H1 (cell line): ENCODE measurements at regions not wholly inside any gene's neighbourhood (a gene's known extent, or its start where the extent isn't known, plus 50 kb on each side); places are given as distances from the start of the nearest gene placed in this dataset.
A peak's percentile ranks its signal among the peaks of the same experiment; 100 is the strongest.

ENCODE experiments used
- CTCF ChIA-PET: fragments of 300-600 bp; sonication (Branson Sonifier 250); formaldehyde crosslinking; loops from one replicate; lab custom pipeline; 2021; ENCODE audit not compliant: partially characterized antibody; lab: Charles Lee
- POLR2A ChIA-PET: fragments of 300-600 bp; sonication (Branson Sonifier 250); formaldehyde crosslinking; loops from one replicate; lab custom pipeline; 2021; ENCODE audit warnings: inconsistent platforms; ENCODE audit not compliant: partially characterized antibody; lab: Charles Lee
- DNase-seq, 2 experiments: peaks; one replicate each; pipeline versions ENCODE4 v3.0.0 to v3.0.0-alpha.2; 2010 to 2022; ENCODE audit warnings: low spot score in 2 of 2, low read depth in 1 of 2, mixed read lengths in 1 of 2
- FAIRE-seq: peaks from 2 replicates; lab custom pipeline; 2011; peaks lifted over from hg19 to GRCh38; lab: Jason Lieb, UNC
- H2AFZ ChIP-seq: 2 replicates; pipeline ENCODE4 v1.8.1; 2012; ENCODE audit warnings: low read length, inconsistent platforms
- H2AK5ac ChIP-seq: 2 replicates; pipeline ENCODE4 v1.6.1; 2013; ENCODE audit warnings: low read depth, low read length
- H2BK120ac ChIP-seq: replicated peaks from 2 replicates; pipeline ENCODE3; 2013; ENCODE audit warnings: low read depth, low read length, inconsistent platforms
- H2BK12ac ChIP-seq: 2 replicates; pipeline ENCODE4 v1.6.1; 2013; ENCODE audit warnings: low read depth, low read length
- H2BK15ac ChIP-seq: 2 replicates; pipeline ENCODE4 v1.6.1; 2013; ENCODE audit warnings: low read length
- H2BK20ac ChIP-seq: 2 replicates; pipeline ENCODE4 v1.6.1; 2013; ENCODE audit warnings: low read length
- H2BK5ac ChIP-seq: 2 replicates; pipeline ENCODE4 v1.6.1; 2013; ENCODE audit warnings: low read depth, low read length
- H3K14ac ChIP-seq: 2 replicates; pipeline ENCODE4 v1.6.1; 2013; ENCODE audit warnings: inconsistent platforms; ENCODE audit not compliant: insufficient read length
- H3K18ac ChIP-seq: 2 replicates; pipeline ENCODE4 v1.6.1; 2013; ENCODE audit warnings: low read length; ENCODE audit errors: extremely low read depth
- H3K23ac ChIP-seq: 2 replicates; pipeline ENCODE4 v1.6.1; 2013; ENCODE audit warnings: inconsistent platforms; ENCODE audit not compliant: insufficient read length
- H3K23me2 ChIP-seq: 2 replicates; pipeline ENCODE4 v1.6.1; 2013; ENCODE audit warnings: low read depth, low read length
- H3K27ac ChIP-seq: 2 replicates; pipeline ENCODE4 v1.6.1; 2011; ENCODE audit warnings: low read depth, low read length, inconsistent platforms
- H3K27me3 ChIP-seq, 4 experiments: replicated peaks in 1 of 4; 1 replicate in 1 of 4; 2 replicates in 3 of 4; pipeline versions ENCODE4 v1.6.1 to v1.8.1; 2011 to 2013; ENCODE audit warnings: low read length in 3 of 4, mild to moderate bottlenecking in 3 of 4, inconsistent platforms in 2 of 4, mixed read lengths in 2 of 4, moderate library complexity in 1 of 4; ENCODE audit not compliant: control insufficient read depth in 3 of 4, insufficient read depth in 3 of 4; ENCODE audit errors: extremely low read depth in 1 of 4
- H3K36me3 ChIP-seq, 4 experiments: 2 replicates each; pipeline versions ENCODE4 v1.6.1 to v1.8.1; 2011 to 2013; ENCODE audit warnings: mild to moderate bottlenecking in 4 of 4, low read length in 3 of 4, moderate library complexity in 2 of 4, control low read depth in 1 of 4, inconsistent platforms in 1 of 4; ENCODE audit not compliant: insufficient read depth in 4 of 4, control insufficient read depth in 2 of 4
- H3K4ac ChIP-seq: replicated peaks from 2 replicates; pipeline ENCODE3; 2013; ENCODE audit warnings: low read length, low read depth, mixed read lengths, inconsistent platforms; ENCODE audit not compliant: insufficient read length
- H3K4me1 ChIP-seq, 4 experiments: replicated peaks in 1 of 4; 1 replicate in 1 of 4; 2 replicates in 3 of 4; pipeline versions ENCODE4 v1.6.1 to v1.8.1; 2011 to 2013; ENCODE audit warnings: low read length in 3 of 4, inconsistent platforms in 2 of 4, mixed read lengths in 1 of 4; ENCODE audit not compliant: insufficient read depth in 4 of 4, control insufficient read depth in 3 of 4
- H3K4me2 ChIP-seq, 2 experiments: 2 replicates each; pipeline versions ENCODE4 v1.6.1 to v1.8.1; 2011 to 2013; ENCODE audit warnings: low read depth in 2 of 2, low read length in 2 of 2, control low read depth in 1 of 2, inconsistent platforms in 1 of 2, mild to moderate bottlenecking in 1 of 2; ENCODE audit not compliant: insufficient read depth in 1 of 2
- H3K4me3 ChIP-seq, 4 experiments: fragments of 200-600, 300-600 bp in 1 of 4; sonication (generic), shearing (Covaris generic), sonication (Bioruptor Twin) in 1 of 4; 2 replicates each; pipeline versions ENCODE4 v1.5.1 to v1.8.1; 2011 to 2016; ENCODE audit warnings: low read length in 4 of 4, low read depth in 3 of 4, control low read depth in 2 of 4, inconsistent platforms in 2 of 4, mild to moderate bottlenecking in 2 of 4, mixed read lengths in 1 of 4, moderate library complexity in 1 of 4; ENCODE audit not compliant: insufficient read depth in 2 of 4; ENCODE audit errors: extremely low read depth in 1 of 4
- H3K56ac ChIP-seq: replicated peaks from 2 replicates; pipeline ENCODE3; 2013; ENCODE audit warnings: low read depth, mild to moderate bottlenecking, mixed read lengths, low read length, inconsistent platforms; ENCODE audit not compliant: insufficient read length
- H3K79me1 ChIP-seq: 2 replicates; pipeline ENCODE4 v1.6.1; 2013; ENCODE audit warnings: low read depth, low read length, control low read depth
- H3K79me2 ChIP-seq, 2 experiments: 2 replicates each; pipeline versions ENCODE4 v1.6.1 to v1.8.1; 2012 to 2013; ENCODE audit warnings: low read length in 2 of 2, mild to moderate bottlenecking in 2 of 2, inconsistent platforms in 1 of 2; ENCODE audit not compliant: insufficient read depth in 2 of 2, control insufficient read depth in 1 of 2
- H3K9ac ChIP-seq, 4 experiments: replicated peaks in 1 of 4; 1 replicate in 1 of 4; 2 replicates in 3 of 4; pipeline versions ENCODE4 v1.6.1 to v1.8.1; 2011 to 2013; ENCODE audit warnings: low read depth in 3 of 4, low read length in 3 of 4, control low read depth in 2 of 4, mild to moderate bottlenecking in 2 of 4, moderate library complexity in 2 of 4, inconsistent platforms in 1 of 4; ENCODE audit errors: extremely low read depth in 1 of 4
- H3K9me3 ChIP-seq, 2 experiments: 2 replicates each; pipeline versions ENCODE4 v1.6.1 to v1.8.1; 2012 to 2013; ENCODE audit warnings: mild to moderate bottlenecking in 2 of 2, moderate library complexity in 2 of 2, control low read depth in 1 of 2, inconsistent platforms in 1 of 2, low read depth in 1 of 2, low read length in 1 of 2, mixed read lengths in 1 of 2; ENCODE audit not compliant: insufficient read depth in 2 of 2
- H4K20me1 ChIP-seq, 2 experiments: replicated peaks in 1 of 2; 2 replicates each; pipeline versions ENCODE3 to v1.8.1; 2011 to 2013; ENCODE audit warnings: inconsistent platforms in 2 of 2, low read length in 2 of 2, mild to moderate bottlenecking in 1 of 2; ENCODE audit not compliant: insufficient read depth in 2 of 2, control insufficient read depth in 1 of 2
- H4K5ac ChIP-seq: 2 replicates; pipeline ENCODE4 v1.6.1; 2013; ENCODE audit warnings: low read length, low read depth, mixed read lengths, inconsistent platforms; ENCODE audit not compliant: insufficient read length
- H4K8ac ChIP-seq: 2 replicates; pipeline ENCODE4 v1.8.0; 2013; ENCODE audit warnings: mild to moderate bottlenecking, moderate library complexity, low read length, inconsistent platforms; ENCODE audit not compliant: insufficient read depth; ENCODE audit errors: extremely low read depth
- H4K91ac ChIP-seq: replicated peaks from 2 replicates; pipeline ENCODE3; 2013; ENCODE audit warnings: low read length, mixed read lengths, inconsistent platforms; ENCODE audit not compliant: insufficient read length
- CREB1 ChIP-seq: IDR thresholded peaks from 2 replicates; pipeline ENCODE4 v1.6.1; 2012; ENCODE audit warnings: inconsistent platforms
- HDAC6 ChIP-seq: IDR thresholded peaks from one replicate; pipeline ENCODE4 v1.7.1; 2012; ENCODE audit warnings: low read depth, mild to moderate bottlenecking, inconsistent platforms, low read length, moderate library complexity
- JUN ChIP-seq: IDR thresholded peaks from 2 replicates; pipeline ENCODE4 v1.6.1; 2011; ENCODE audit warnings: low read depth, mild to moderate bottlenecking, improper control_type of control experiment, low read length
- RFX5 ChIP-seq: IDR thresholded peaks from 2 replicates; pipeline ENCODE4 v1.6.1; 2011; ENCODE audit warnings: low read depth, low read length, improper control_type of control experiment, borderline replicate concordance
- WGBS, 2 experiments: shearing (Covaris generic) in 1 of 2; methylation state at CpG; one replicate each; pipeline versions ENCODE4 v1.1.6 to v1.1.7; 2013 to 2015; ENCODE audit warnings: low lambda C conversion rate in 2 of 2, mixed read lengths in 2 of 2, inconsistent platforms in 1 of 2, low coverage in 1 of 2, missing lambda C conversion rate in 1 of 2; ENCODE audit not compliant: insufficient replicate concordance in 2 of 2, insufficient coverage in 1 of 2, insufficient read length in 1 of 2; ENCODE audit errors: extremely low coverage in 1 of 2, missing lambda C conversion rate in 1 of 2; 5-methylcytosine and 5-hydroxymethylcytosine counted together

GRCh38 chr20:54995553-54995952, 520.2 kb downstream of the DOK5 start:
- Histone ChIP-seq H3K23ac (no peak overlapping the region), H2BK12ac (no peak overlapping the region), H3K4me1 (peaks cover 0 to 5% (median 0%) of the 10 kb centered on the region in 4 experiments; a peak in 1 of 7 replicates), H3K27me3 (no peaks in the 10 kb centered on the region), H3K23me2 (no peaks in the 10 kb centered on the region), H3K79me1 (no peaks in the 10 kb centered on the region), H3K4me3 (no peak overlapping the region), H2BK5ac (no peak overlapping the region), H2BK20ac (no peak overlapping the region), H3K14ac (no peak overlapping the region), H2AK5ac (no peak overlapping the region), H2BK15ac (no peak overlapping the region), H3K79me2 (no peaks in the 10 kb centered on the region), H4K91ac (no peak overlapping the region), H3K9ac (no peak overlapping the region), H2AFZ (no peak overlapping the region), H4K20me1 (no peaks in the 10 kb centered on the region), H4K8ac (no peak overlapping the region), H3K4me2 (no peak overlapping the region), H3K9me3 (no peaks in the 10 kb centered on the region), H3K18ac (no peak overlapping the region), H3K4ac (no peak overlapping the region), H4K5ac (no peak overlapping the region), H3K56ac (no peak overlapping the region), H3K27ac (no peak overlapping the region), H2BK120ac (no peak overlapping the region), H3K36me3 (no peaks in the 10 kb centered on the region)
- CTCF ChIA-PET: interaction anchor here (1.6 to 1.7 kb wide), 2 partner anchors 15 kb away, joined by 3 to 13 read pairs; no protein-coding TSS in a partner anchor
- POLR2A ChIA-PET: no interaction called here
- no peak for TF ChIP-seq HDAC6
- TF ChIP-seq CREB1: no peak
- peak; percentile 85 for TF ChIP-seq RFX5
- no peak for TF ChIP-seq JUN
- DNase-seq (no peak), FAIRE-seq (no peak)
- WGBS, 2 experiments: 88% methylated on average over 5 of the region's 5 CpGs; no CpG with 5 or more reads in 1 of the 2 experiments
